ENCODE measurements at regions not wholly inside any gene's neighbourhood (a gene's known extent, or its start where the extent isn't known, plus 50 kb on each side); places are given as distances from the start of the nearest gene placed in this dataset.

- TF ChIP-seq GATA3 (IDR thresholded peaks at IDR 0.05; ENCODE audit: low read depth, low read length), result no peak
- TF ChIP-seq GATA2 (IDR thresholded peaks at IDR 0.05; ENCODE audit: low read depth, low read length), result no peak
Measured at GRCh38 chr6:81694855-81695254, 57.6 kb downstream of the TENT5A start.

GRCh38 chr6:81694207-81694606, 58.3 kb downstream of the TENT5A start:
- TF ChIP-seq GATA2 (IDR thresholded peaks at IDR 0.05; ENCODE audit: low read depth, low read length) (no peak), GATA3 (IDR thresholded peaks at IDR 0.05; ENCODE audit: low read depth, low read length) (no peak)

GRCh38 chr6:81693266-81693665, 59.2 kb downstream of the TENT5A start:
- no peak for TF ChIP-seq GATA2 (IDR thresholded peaks at IDR 0.05; ENCODE audit: low read depth, low read length)

DNA sequence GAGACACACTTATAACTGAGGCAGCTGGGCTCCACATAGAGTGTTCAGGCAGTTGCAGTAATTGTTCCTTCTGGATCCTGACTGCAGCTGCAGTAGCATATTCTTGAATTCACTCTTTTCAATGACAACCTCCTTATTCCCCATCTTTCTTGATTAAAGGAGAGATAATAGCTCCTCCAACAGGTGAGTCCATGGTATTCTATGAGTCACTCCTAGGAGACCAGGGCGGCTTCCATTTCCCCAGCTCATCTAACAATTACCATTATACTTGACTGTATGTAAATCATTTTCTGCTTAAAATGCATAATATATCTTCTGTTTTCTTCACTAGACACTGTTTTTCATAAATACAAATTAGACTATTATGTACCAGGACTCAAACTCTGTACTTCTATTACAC, 62.4 kb downstream of the TENT5A start:
- TF ChIP-seq GATA2 (IDR thresholded peaks at IDR 0.05; ENCODE audit: low read depth, low read length), result no peak
- no peak for TF ChIP-seq GATA3 (IDR thresholded peaks at IDR 0.05; ENCODE audit: low read depth, low read length)

DNA sequence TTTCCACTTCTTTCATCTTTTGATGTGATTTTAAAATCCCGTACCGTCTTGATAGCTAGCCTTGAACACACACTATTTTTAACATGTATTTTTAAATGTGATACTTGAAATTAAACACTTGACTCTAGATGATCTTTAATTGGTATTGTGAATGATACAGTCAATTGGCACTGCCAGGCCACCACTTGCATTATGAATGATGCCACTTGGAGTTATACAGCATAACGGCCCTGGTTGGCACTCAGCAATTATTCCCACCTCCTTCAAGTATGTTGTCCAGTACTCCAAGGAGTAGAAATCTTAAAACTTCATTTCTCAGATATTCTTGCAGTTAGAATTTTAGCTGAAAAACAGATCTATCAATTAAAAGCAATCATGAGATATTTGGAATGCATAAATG, 62.9 kb downstream of the TENT5A start:
- TF ChIP-seq GATA2 (IDR thresholded peaks at IDR 0.05; ENCODE audit: low read depth, low read length) (no peak), GATA3 (IDR thresholded peaks at IDR 0.05; ENCODE audit: low read depth, low read length) (no peak)

DNA sequence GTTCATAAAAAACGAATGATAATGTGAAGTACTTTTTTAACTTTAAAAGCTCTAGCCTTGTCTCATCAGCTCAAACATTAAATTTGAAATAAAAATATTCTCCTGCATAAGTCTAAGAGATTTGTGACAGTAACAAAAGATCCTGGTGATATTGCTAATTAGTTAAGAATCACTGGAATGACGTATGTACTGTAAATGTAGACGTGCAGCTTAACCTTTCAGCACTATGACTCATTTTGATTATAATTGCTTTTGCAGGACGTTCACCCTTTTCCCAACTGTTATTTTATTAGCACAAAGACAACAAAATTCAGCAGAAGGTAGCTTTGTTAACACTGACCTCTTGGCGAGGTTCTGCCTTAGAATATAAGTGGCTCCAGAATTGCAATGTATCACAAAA, 68.6 kb downstream of the TENT5A start:
- TF ChIP-seq GATA2 (IDR thresholded peaks at IDR 0.05; ENCODE audit: low read depth, low read length) (no peak), GATA3 (IDR thresholded peaks at IDR 0.05; ENCODE audit: low read depth, low read length) (no peak)

- TF ChIP-seq GATA3 (IDR thresholded peaks at IDR 0.05; ENCODE audit: low read depth, low read length) (no peak), GATA2 (IDR thresholded peaks at IDR 0.05; ENCODE audit: low read depth, low read length) (no peak)
Measured at GRCh38 chr6:81682858-81683620, 69.4 kb downstream of the TENT5A start.

DNA sequence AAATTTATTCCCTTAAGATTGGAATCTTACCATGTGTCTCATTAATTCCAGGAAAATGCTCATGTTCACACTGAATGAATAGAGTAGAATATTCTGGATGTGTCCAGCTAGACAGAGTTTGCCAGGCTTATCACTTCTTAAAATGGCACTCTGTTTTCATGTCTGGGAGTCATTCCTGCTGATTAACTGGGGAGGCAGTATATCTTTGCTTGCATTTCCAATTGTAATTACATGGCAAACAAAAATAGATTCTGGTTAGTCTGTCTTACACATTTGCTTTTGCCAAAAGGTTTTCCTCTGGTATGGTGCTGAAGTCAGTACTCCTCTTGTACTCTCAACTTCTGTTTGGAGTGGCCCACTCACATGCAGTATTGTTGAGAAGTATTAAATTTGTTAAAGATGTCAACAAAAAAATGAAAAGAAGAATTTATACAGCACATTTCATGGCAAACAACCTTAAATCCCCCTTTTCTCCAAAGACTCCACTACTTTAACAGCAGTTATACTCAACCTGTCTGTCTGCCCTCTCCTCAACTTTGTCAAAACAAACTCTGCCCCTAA, 70.2 kb downstream of the TENT5A start:
- TF ChIP-seq GATA3 (IDR thresholded peaks at IDR 0.05; ENCODE audit: low read depth, low read length), result no peak
- TF ChIP-seq GATA2 (IDR thresholded peaks at IDR 0.05; ENCODE audit: low read depth, low read length), result no peak

GRCh38 chr6:81669445-81669844, 83.0 kb downstream of the TENT5A start:
- TF ChIP-seq GATA3 (IDR thresholded peaks at IDR 0.05; ENCODE audit: low read depth, low read length) (no peak), GATA2 (IDR thresholded peaks at IDR 0.05; ENCODE audit: low read depth, low read length) (no peak)

DNA sequence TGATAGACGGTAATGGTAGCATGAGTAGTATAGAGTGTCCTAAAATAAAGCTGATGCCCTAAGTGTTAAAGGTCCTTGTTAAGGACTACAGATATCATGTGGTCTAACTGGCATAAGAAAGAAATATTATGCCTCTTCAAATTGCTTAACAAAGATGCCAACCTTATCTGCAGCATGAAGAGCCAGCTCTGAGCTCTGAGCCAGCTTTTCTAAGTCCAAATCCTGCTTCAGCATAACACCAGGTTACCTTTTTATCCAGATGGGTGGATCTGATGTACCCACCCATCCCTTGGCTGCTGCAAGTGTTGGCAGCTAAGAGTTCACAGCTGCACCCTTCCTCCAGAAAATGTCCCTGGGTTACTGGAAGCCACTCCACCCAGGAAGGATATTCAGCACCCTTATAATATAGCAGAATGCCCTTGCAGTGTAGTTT, 83.8 kb downstream of the TENT5A start:
- TF ChIP-seq GATA3 (IDR thresholded peaks at IDR 0.05; ENCODE audit: low read depth, low read length), result no peak
- no peak for TF ChIP-seq GATA2 (IDR thresholded peaks at IDR 0.05; ENCODE audit: low read depth, low read length)

DNA sequence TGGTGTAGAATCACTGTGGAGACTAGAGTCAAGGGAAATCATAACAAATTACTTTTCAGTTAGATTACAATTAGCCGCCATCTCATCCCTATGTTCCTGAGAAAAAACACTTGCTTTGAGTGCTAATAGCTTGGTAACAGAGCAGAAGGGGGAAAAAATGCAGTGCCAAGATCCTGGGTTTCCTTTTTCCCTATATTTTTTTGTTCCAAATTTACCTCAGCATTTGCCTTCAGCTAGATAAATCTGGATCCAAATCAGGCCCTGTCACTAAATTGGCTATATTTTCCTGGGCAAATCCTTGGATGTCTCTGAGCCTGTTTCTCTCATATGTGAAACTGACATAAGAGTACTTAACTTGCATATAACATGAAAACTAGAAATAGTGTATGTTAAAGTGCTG, 86.0 kb downstream of the TENT5A start:
- TF ChIP-seq GATA3 (IDR thresholded peaks at IDR 0.05; ENCODE audit: low read depth, low read length), result no peak

DNA sequence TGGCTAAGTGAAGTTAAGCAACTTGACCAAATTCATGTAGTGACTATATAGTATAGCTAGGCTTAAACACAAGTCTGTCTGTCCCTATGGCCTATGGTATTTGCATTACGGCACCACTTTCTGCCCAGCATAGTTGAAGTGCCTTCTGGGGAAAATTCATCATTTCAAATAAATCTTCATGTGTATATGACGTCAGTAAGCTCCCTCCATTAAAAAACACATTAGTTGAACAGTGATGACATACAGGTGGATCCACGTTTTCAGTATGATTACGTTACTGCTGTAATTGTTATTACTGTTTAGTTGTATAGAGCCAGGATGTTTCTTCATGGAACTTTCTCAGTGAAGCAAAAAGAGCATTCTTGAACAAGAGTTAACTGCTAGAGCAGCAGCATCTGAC, 96.2 kb downstream of the TENT5A start:
- no peak for TF ChIP-seq GATA3 (IDR thresholded peaks at IDR 0.05; ENCODE audit: low read depth, low read length)

- TF ChIP-seq GATA2 (IDR thresholded peaks at IDR 0.05; ENCODE audit: low read depth, low read length) (no peak), GATA3 (IDR thresholded peaks at IDR 0.05; ENCODE audit: low read depth, low read length) (no peak)
Measured at GRCh38 chr6:81655696-81656095, 96.8 kb downstream of the TENT5A start.

- TF ChIP-seq GATA3 (IDR thresholded peaks at IDR 0.05; ENCODE audit: low read depth, low read length) (no peak), GATA2 (IDR thresholded peaks at IDR 0.05; ENCODE audit: low read depth, low read length) (no peak)
Measured at GRCh38 chr6:81648502-81648901, 104.0 kb downstream of the TENT5A start.

GRCh38 chr6:81643156-81643555, 109.3 kb downstream of the TENT5A start:
- TF ChIP-seq GATA2 (IDR thresholded peaks at IDR 0.05; ENCODE audit: low read depth, low read length), result no peak
- TF ChIP-seq GATA3 (IDR thresholded peaks at IDR 0.05; ENCODE audit: low read depth, low read length), result no peak

GRCh38 chr6:81640891-81641290, 111.6 kb downstream of the TENT5A start:
- TF ChIP-seq GATA2 (IDR thresholded peaks at IDR 0.05; ENCODE audit: low read depth, low read length) (no peak), GATA3 (IDR thresholded peaks at IDR 0.05; ENCODE audit: low read depth, low read length) (no peak)
